DOHH2 (cell line): ENCODE measurements at regions not wholly inside any gene's neighbourhood (a gene's known extent, or its start where the extent isn't known, plus 50 kb on each side); places are given as distances from the start of the nearest gene placed in this dataset.

Experiments used
- CTCF ChIP-seq: fragments of 200-600 bp; sonication (generic); IDR thresholded peaks from one replicate; pipeline ENCODE4 v1.5.1; 2014; ENCODE audit warnings: antibody characterized with exemption, mild to moderate bottlenecking, low read depth, low read length; ENCODE audit not compliant: poor library complexity, severe bottlenecking
- EZH2phosphoT487 ChIP-seq: fragments of 200-600 bp; sonication (generic); IDR thresholded peaks from 2 replicates; pipeline ENCODE4 v1.6.1; 2017; ENCODE audit warnings: borderline replicate concordance, mild to moderate bottlenecking, antibody characterized with exemption, low read length, moderate library complexity, mixed read lengths

DNA sequence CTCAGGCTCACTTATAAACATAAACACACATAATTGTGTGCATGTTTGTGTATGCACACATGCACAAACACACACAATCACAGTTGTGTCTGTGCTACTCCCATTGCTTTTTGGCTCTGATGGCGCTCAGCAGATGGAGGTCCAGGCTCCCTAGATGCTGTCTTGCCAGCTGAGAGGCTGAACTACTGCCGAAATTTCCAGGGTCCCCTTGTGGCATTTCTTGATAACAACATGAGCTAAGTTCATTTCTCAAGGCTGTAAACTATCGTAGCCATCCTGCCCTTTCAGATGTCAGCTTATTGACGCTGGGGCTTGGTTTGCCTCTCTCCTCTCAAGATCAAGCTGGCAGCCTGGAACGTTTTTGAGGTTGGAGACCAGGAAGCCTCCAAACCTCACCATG is 80.1 kb upstream of the ADRA1D start:
- TF ChIP-seq CTCF (no peak), EZH2phosphoT487 (no peak)
